K562 (cell line): ENCODE measurements at regions not wholly inside any gene's neighbourhood (a gene's known extent, or its start where the extent isn't known, plus 50 kb on each side); places are given as distances from the start of the nearest gene placed in this dataset.

Experiments
- ATAC-seq: fragments of 200-7000 bp; cut with Tn5 transposase; 3 replicates; pipeline ENCODE4 v1.9.1; 2020; ENCODE audit warnings: moderate library complexity
- BruUV-seq: library from RNA; stranded (reverse); fragments of 400-500 nt; replicated peaks from 2 replicates; lab custom pipeline; 2021; lab: Mats Ljungman, UMichigan
- CTCF ChIA-PET: fragments of 300-600 bp; formaldehyde crosslinking; extraction: SDS; loops from one replicate; lab custom pipeline; 2021; ENCODE audit warnings: low intra/inter-chr PET ratio; lab: Yijun Ruan, JAX
- POLR2A ChIA-PET: fragments of 300-600, 350-650 bp; sonication (Branson Sonifier 250); formaldehyde crosslinking; extraction: SDS; loops from one replicate; lab custom pipeline; 2021; ENCODE audit warnings: antibody characterized with exemption, inconsistent platforms; lab: Yijun Ruan, JAX
- DNase-seq, 4 experiments: peaks; one replicate each; pipeline versions ENCODE4 v3.0.0 to v3.0.0-alpha.2; 2011 to 2018; ENCODE audit warnings: low spot score in 3 of 4, mixed read lengths in 3 of 4; ENCODE audit errors: extremely low read depth in 1 of 4
- FAIRE-seq: peaks from 2 replicates; lab custom pipeline; 2011; peaks lifted over from hg19 to GRCh38; lab: Jason Lieb, UNC
- H2AFZ ChIP-seq: 2 replicates; pipeline ENCODE4 v1.6.0; 2011; ENCODE audit warnings: low read depth, low read length, control low read depth, inconsistent platforms
- H3K27ac ChIP-seq: fragments of 200-600 bp; 3 replicates; pipeline ENCODE4 v1.8.0; 2011; ENCODE audit warnings: low read depth, mild to moderate bottlenecking, control low read depth, inconsistent platforms, low read length, moderate library complexity, mixed read lengths; ENCODE audit errors: extremely low read depth
- H3K27me3 ChIP-seq, 2 experiments: fragments of 300-600 bp in 1 of 2; 2 replicates in 1 of 2; 3 replicates in 1 of 2; pipeline versions ENCODE4 v1.6.0 to v1.8.0; 2011; ENCODE audit warnings: inconsistent platforms in 2 of 2, low read length in 2 of 2, mild to moderate bottlenecking in 1 of 2, mixed read lengths in 1 of 2, moderate library complexity in 1 of 2; ENCODE audit not compliant: control insufficient read depth in 2 of 2, insufficient read depth in 2 of 2
- H3K36me3 ChIP-seq: fragments of 300-600 bp; 3 replicates; pipeline ENCODE4 v1.8.0; 2011; ENCODE audit warnings: mild to moderate bottlenecking, low read length, inconsistent platforms; ENCODE audit not compliant: control insufficient read depth, insufficient read depth
- H3K4me1 ChIP-seq, 2 experiments: fragments of 200-600 bp in 1 of 2; replicated peaks in 1 of 2; 2 replicates in 1 of 2; 3 replicates in 1 of 2; pipeline versions ENCODE4 v1.5.1 to v1.8.0; 2011; ENCODE audit warnings: inconsistent platforms in 2 of 2, low read length in 2 of 2, mild to moderate bottlenecking in 1 of 2, mixed read lengths in 1 of 2, moderate library complexity in 1 of 2; ENCODE audit not compliant: control insufficient read depth in 2 of 2, insufficient read depth in 2 of 2
- H3K4me2 ChIP-seq: 2 replicates; pipeline ENCODE4 v1.6.1; 2011; ENCODE audit warnings: low read length, control low read depth, inconsistent platforms, mixed read lengths; ENCODE audit not compliant: insufficient read depth
- H3K4me3 ChIP-seq: fragments of 200-600 bp; sonication (generic), shearing (Covaris generic); 2 replicates; pipeline ENCODE4 v1.5.1; 2016; ENCODE audit warnings: control low read depth, inconsistent platforms
- H3K79me2 ChIP-seq: fragments of 200-600 bp; 3 replicates; pipeline ENCODE4 v1.8.0; 2011; ENCODE audit warnings: low read length, inconsistent platforms; ENCODE audit not compliant: control insufficient read depth, insufficient read depth
- H3K9ac ChIP-seq, 2 experiments: 2 replicates each; pipeline versions ENCODE4 v1.6.0 to v1.6.1; 2011; ENCODE audit warnings: low read depth in 2 of 2, low read length in 2 of 2, control low read depth in 1 of 2, inconsistent platforms in 1 of 2, mild to moderate bottlenecking in 1 of 2, mixed read lengths in 1 of 2; ENCODE audit not compliant: insufficient read depth in 1 of 2
- H3K9me1 ChIP-seq: one replicate; pipeline ENCODE4 v1.6.0; 2011; ENCODE audit warnings: inconsistent platforms, mild to moderate bottlenecking, low read length, moderate library complexity; ENCODE audit not compliant: control insufficient read depth, insufficient read depth
- H3K9me3 ChIP-seq: replicated peaks from 2 replicates; pipeline ENCODE4 v1.5.1; 2011; ENCODE audit warnings: low read depth, low read length, inconsistent platforms; ENCODE audit not compliant: control insufficient read depth, insufficient read depth
- H4K20me1 ChIP-seq: replicated peaks from 2 replicates; pipeline ENCODE4 v1.6.1; 2011; ENCODE audit warnings: low read length, inconsistent platforms, mixed read lengths; ENCODE audit not compliant: control insufficient read depth, insufficient read depth
- ZNF408 ChIP-seq: fragments of 250-450 bp; sonication (Bioruptor Pico); IDR thresholded peaks from 2 replicates; pipeline ENCODE4 v1.4.0; 2020; ENCODE audit warnings: low read depth, mild to moderate bottlenecking, moderate library complexity
- WGBS: fragments of 100-300 bp; shearing (Covaris generic); methylation state at CpG from one replicate; pipeline ENCODE4 v1.1.6; 2016; ENCODE audit warnings: low coverage, mixed read lengths; ENCODE audit not compliant: insufficient coverage; ENCODE audit errors: missing lambda C conversion rate; 5-methylcytosine and 5-hydroxymethylcytosine counted together
- in situ Hi-C: fragments of 300-500 bp; cut with MboI; formaldehyde crosslinking; loops from 4 replicates; pipeline ENCODE4 v1.15.0; 2018; ENCODE audit warnings: inconsistent platforms, mixed read lengths
- intact Hi-C: fragments of 100-400 bp; cut with micrococcal nuclease; formaldehyde crosslinking; loops from 2 replicates; pipeline ENCODE4 v1.14.2; 2022
- TF ChIP-seq, protein P1 (sequence below): sonication (generic); formaldehyde crosslinking; IDR thresholded peaks from 2 replicates; pipeline ENCODE4 v1.8.1; 2022; ENCODE audit warnings: missing genetic modification reagents
- TF ChIP-seq, protein P2 (sequence below): fragments of 450-650 bp; IDR thresholded peaks from 2 replicates; pipeline ENCODE4 v1.6.1; 2018; ENCODE audit not compliant: partially characterized antibody

DNA sequence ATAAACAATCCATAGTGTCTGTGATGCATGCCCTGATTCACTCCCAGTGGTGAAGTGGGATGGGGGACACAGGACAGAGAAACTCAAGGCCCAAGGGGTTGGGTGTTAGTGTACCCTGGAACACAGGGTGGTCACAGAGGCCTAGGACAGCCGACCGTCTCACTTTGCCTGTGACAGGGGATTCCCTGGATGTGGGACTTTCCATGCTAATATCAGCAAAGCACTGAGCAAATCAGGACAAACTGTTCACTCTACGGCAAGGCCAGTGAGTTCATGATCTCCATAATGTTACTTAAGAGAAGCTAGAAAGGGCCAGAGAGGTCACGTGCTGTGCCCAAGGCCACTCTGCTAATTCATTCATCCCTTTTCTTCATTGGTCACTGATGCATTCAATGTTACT, 158.7 kb upstream of the RBPJ start:
- Histone ChIP-seq H3K36me3 (no peaks in the 10 kb centered on the region), H4K20me1 (no peaks in the 10 kb centered on the region), H3K9me1 (no peaks in the 10 kb centered on the region), H2AFZ (no peak overlapping the region), H3K79me2 (no peaks in the 10 kb centered on the region), H3K27ac (no peak overlapping the region)
- in situ Hi-C loops (no loop called here), intact Hi-C loops (no loop called here)
- CTCF ChIA-PET = no interaction called here
- WGBS = 6% methylated on average over 4 of the region's 4 CpGs
- ATAC-seq (no peak), FAIRE-seq (no peak)
- no TSS peak for BruUV-seq
- TF ChIP-seq, protein P1, sequence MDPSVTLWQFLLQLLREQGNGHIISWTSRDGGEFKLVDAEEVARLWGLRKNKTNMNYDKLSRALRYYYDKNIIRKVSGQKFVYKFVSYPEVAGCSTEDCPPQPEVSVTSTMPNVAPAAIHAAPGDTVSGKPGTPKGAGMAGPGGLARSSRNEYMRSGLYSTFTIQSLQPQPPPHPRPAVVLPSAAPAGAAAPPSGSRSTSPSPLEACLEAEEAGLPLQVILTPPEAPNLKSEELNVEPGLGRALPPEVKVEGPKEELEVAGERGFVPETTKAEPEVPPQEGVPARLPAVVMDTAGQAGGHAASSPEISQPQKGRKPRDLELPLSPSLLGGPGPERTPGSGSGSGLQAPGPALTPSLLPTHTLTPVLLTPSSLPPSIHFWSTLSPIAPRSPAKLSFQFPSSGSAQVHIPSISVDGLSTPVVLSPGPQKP (CRISPR knock-in tag) = no peak
- TF ChIP-seq, protein P2, sequence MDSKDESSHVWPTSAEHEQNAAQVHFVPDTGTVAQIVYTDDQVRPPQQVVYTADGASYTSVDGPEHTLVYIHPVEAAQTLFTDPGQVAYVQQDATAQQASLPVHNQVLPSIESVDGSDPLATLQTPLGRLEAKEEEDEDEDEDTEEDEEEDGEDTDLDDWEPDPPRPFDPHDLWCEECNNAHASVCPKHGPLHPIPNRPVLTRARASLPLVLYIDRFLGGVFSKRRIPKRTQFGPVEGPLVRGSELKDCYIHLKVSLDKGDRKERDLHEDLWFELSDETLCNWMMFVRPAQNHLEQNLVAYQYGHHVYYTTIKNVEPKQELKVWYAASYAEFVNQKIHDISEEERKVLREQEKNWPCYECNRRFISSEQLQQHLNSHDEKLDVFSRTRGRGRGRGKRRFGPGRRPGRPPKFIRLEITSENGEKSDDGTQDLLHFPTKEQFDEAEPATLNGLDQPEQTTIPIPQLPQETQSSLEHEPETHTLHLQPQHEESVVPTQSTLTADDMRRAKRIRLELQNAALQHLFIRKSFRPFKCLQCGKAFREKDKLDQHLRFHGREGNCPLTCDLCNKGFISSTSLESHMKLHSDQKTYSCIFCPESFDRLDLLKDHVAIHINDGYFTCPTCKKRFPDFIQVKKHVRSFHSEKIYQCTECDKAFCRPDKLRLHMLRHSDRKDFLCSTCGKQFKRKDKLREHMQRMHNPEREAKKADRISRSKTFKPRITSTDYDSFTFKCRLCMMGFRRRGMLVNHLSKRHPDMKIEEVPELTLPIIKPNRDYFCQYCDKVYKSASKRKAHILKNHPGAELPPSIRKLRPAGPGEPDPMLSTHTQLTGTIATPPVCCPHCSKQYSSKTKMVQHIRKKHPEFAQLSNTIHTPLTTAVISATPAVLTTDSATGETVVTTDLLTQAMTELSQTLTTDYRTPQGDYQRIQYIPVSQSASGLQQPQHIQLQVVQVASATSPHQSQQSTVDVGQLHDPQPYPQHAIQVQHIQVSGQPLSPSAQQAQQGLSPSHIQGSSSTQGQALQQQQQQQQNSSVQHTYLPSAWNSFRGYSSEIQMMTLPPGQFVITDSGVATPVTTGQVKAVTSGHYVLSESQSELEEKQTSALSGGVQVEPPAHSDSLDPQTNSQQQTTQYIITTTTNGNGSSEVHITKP = peak; percentile 74
- no peak for TF ChIP-seq ZNF408
- TF ChIP-seq, all 486 proteins: peak for 1
- Histone ChIP-seq H3K9ac (no peak overlapping the region), H3K4me2 (no peak overlapping the region), H3K4me3 (no peak overlapping the region), H3K27me3 (no peaks in the 10 kb centered on the region), H3K4me1 (no peaks in the 10 kb centered on the region), H3K9me3 (no peaks in the 10 kb centered on the region)
- no peak for DNase-seq
- POLR2A ChIA-PET = interaction anchor here (0.6 kb wide), 1 partner anchor 8 kb away, joined by 3 read pairs; no protein-coding TSS in a partner anchor
